SU-DHL-6 (cell line): ENCODE measurements at regions not wholly inside any gene's neighbourhood (a gene's known extent, or its start where the extent isn't known, plus 50 kb on each side); places are given as distances from the start of the nearest gene placed in this dataset.

Experiments used
- CTCF ChIP-seq: fragments of 200-600 bp; sonication (generic); IDR thresholded peaks from one replicate; pipeline ENCODE4 v1.5.1; 2017; ENCODE audit warnings: antibody characterized with exemption, mild to moderate bottlenecking, low read length, moderate library complexity; ENCODE audit not compliant: insufficient read depth, poor library complexity, severe bottlenecking
- EZH2phosphoT487 ChIP-seq: fragments of 200-600 bp; sonication (generic), shearing (Covaris generic); conservative IDR thresholded peaks from 2 replicates; pipeline ENCODE4 v1.6.1; 2018; ENCODE audit warnings: mild to moderate bottlenecking, antibody characterized with exemption, low read length, moderate library complexity, mixed read lengths

GRCh38 chr2:120865656-120866055 lies 130.0 kb downstream of the GLI2 start:
- TF ChIP-seq CTCF (no peak), EZH2phosphoT487 (no peak)
